ENCODE measurements at regions not wholly inside any gene's neighbourhood (a gene's known extent, or its start where the extent isn't known, plus 50 kb on each side); places are given as distances from the start of the nearest gene placed in this dataset.

GRCh38 chr2:128469875-128470274 lies 151.2 kb upstream of the HS6ST1 start:
- no peaks in the 10 kb centered on the region for H3K27me3 ChIP-seq (ENCODE audit: insufficient read depth, low read depth)
- H2AFZ ChIP-seq (ENCODE audit: low read depth), result no peak overlapping the region
- no peak overlapping the region for H3K4me2 ChIP-seq
- no peaks in the 10 kb centered on the region for H4K20me1 ChIP-seq (ENCODE audit: insufficient read depth)
- no peaks in the 10 kb centered on the region for H3K36me3 ChIP-seq (ENCODE audit: insufficient read depth)
- H3K79me2 ChIP-seq (ENCODE audit: insufficient read depth, low read depth), result no peaks in the 10 kb centered on the region
- H3K27ac ChIP-seq, result no peak overlapping the region
- H3K9ac ChIP-seq, result no peak overlapping the region
- no peak overlapping the region for H3K4me3 ChIP-seq (IDR thresholded peaks at IDR 0.05; ENCODE audit: insufficient read depth, low read depth, low read length)
- no peaks in the 10 kb centered on the region for H3K4me1 ChIP-seq (ENCODE audit: low read depth, poor library complexity, severe bottlenecking)
- no peak for TF ChIP-seq CTCF (conservative IDR thresholded peaks at IDR 0.05; ENCODE audit: low read depth, low read length)

- Histone ChIP-seq H2AFZ (ENCODE audit: low read depth) (no peak overlapping the region), H3K4me1 (ENCODE audit: low read depth, poor library complexity, severe bottlenecking) (no peaks in the 10 kb centered on the region), H3K79me2 (ENCODE audit: insufficient read depth, low read depth) (no peaks in the 10 kb centered on the region)
These were observed 154.1 kb upstream of the HS6ST1 start for GRCh38 chr2:128472789-128473174.

GRCh38 chr2:128473175-128474035 lies 154.7 kb upstream of the HS6ST1 start:
- Histone ChIP-seq H2AFZ (ENCODE audit: low read depth) (no peak overlapping the region), H3K27me3 (ENCODE audit: insufficient read depth, low read depth) (no peaks in the 10 kb centered on the region), H3K9ac (no peak overlapping the region), H3K27ac (no peak overlapping the region), H3K79me2 (ENCODE audit: insufficient read depth, low read depth) (no peaks in the 10 kb centered on the region), H3K36me3 (ENCODE audit: insufficient read depth) (no peaks in the 10 kb centered on the region), H3K4me3 (IDR thresholded peaks at IDR 0.05; ENCODE audit: insufficient read depth, low read depth, low read length) (no peak overlapping the region), H4K20me1 (ENCODE audit: insufficient read depth) (no peaks in the 10 kb centered on the region), H3K4me2 (no peak overlapping the region), H3K4me1 (ENCODE audit: low read depth, poor library complexity, severe bottlenecking) (no peaks in the 10 kb centered on the region)
- no peak for TF ChIP-seq CTCF (conservative IDR thresholded peaks at IDR 0.05; ENCODE audit: low read depth, low read length)

More at GRCh38 chr2:128472789-128473174, 154.1 kb upstream of the HS6ST1 start:
- no peak overlapping the region for H3K4me2 ChIP-seq
- H4K20me1 ChIP-seq (ENCODE audit: insufficient read depth), result no peaks in the 10 kb centered on the region
- H3K4me3 ChIP-seq (IDR thresholded peaks at IDR 0.05; ENCODE audit: insufficient read depth, low read depth, low read length), result no peak overlapping the region
- no peak for TF ChIP-seq CTCF (conservative IDR thresholded peaks at IDR 0.05; ENCODE audit: low read depth, low read length)
- no peaks in the 10 kb centered on the region for H3K36me3 ChIP-seq (ENCODE audit: insufficient read depth)
- H3K27me3 ChIP-seq (ENCODE audit: insufficient read depth, low read depth), result no peaks in the 10 kb centered on the region
- no peak overlapping the region for H3K27ac ChIP-seq
- H3K9ac ChIP-seq, result no peak overlapping the region

GRCh38 chr2:128474036-128474955 lies 155.6 kb upstream of the HS6ST1 start:
- Histone ChIP-seq H4K20me1 (ENCODE audit: insufficient read depth) (no peaks in the 10 kb centered on the region), H2AFZ (ENCODE audit: low read depth) (no peak overlapping the region), H3K4me1 (ENCODE audit: low read depth, poor library complexity, severe bottlenecking) (no peaks in the 10 kb centered on the region), H3K4me2 (no peak overlapping the region), H3K4me3 (IDR thresholded peaks at IDR 0.05; ENCODE audit: insufficient read depth, low read depth, low read length) (no peak overlapping the region), H3K27ac (no peak overlapping the region), H3K27me3 (ENCODE audit: insufficient read depth, low read depth) (no peaks in the 10 kb centered on the region), H3K9ac (no peak overlapping the region), H3K79me2 (ENCODE audit: insufficient read depth, low read depth) (no peaks in the 10 kb centered on the region), H3K36me3 (ENCODE audit: insufficient read depth) (no peaks in the 10 kb centered on the region)
- TF ChIP-seq CTCF (conservative IDR thresholded peaks at IDR 0.05; ENCODE audit: low read depth, low read length), result no peak

Measured in KMS-11 (cell line).